IMR-90 (cell line): ENCODE measurements at regions not wholly inside any gene's neighbourhood (a gene's known extent, or its start where the extent isn't known, plus 50 kb on each side); places are given as distances from the start of the nearest gene placed in this dataset.

ENCODE experiments used
- ATAC-seq: fragments of 200-7000 bp; cut with Tn5 transposase; 2 replicates; pipeline ENCODE4 v1.9.1; 2020; ENCODE audit warnings: low read depth, mild to moderate bottlenecking, moderate library complexity
- BruUV-seq: library from RNA; stranded (reverse); fragments of 400-500 nt; replicated peaks from 2 replicates; lab custom pipeline; 2021; lab: Mats Ljungman, UMichigan
- CTCF ChIA-PET: fragments of 300-600 bp; formaldehyde crosslinking; extraction: SDS; loops from one replicate; lab custom pipeline; 2021; ENCODE audit warnings: antibody characterized with exemption; lab: Yijun Ruan, JAX
- POLR2A ChIA-PET: fragments of 300-600 bp; sonication (Branson Sonifier 250); formaldehyde crosslinking; loops from one replicate; lab custom pipeline; 2022; ENCODE audit warnings: antibody characterized with exemption; ENCODE audit not compliant: unreplicated experiment; lab: Charles Lee
- DNase-seq: peaks from one replicate; pipeline ENCODE4 v3.0.0; 2013
- H2AFZ ChIP-seq: replicated peaks from 2 replicates; pipeline ENCODE3; 2013; ENCODE audit warnings: low read length, mild to moderate bottlenecking; ENCODE audit not compliant: poor library complexity
- H2AK5ac ChIP-seq: 2 replicates; pipeline ENCODE4 v1.6.1; 2013; ENCODE audit warnings: low read depth, low read length, inconsistent platforms
- H2AK9ac ChIP-seq: replicated peaks from 2 replicates; pipeline ENCODE3; 2013; ENCODE audit warnings: mild to moderate bottlenecking, low read depth, low read length, moderate library complexity; ENCODE audit not compliant: poor library complexity
- H2BK120ac ChIP-seq: 2 replicates; pipeline ENCODE4 v1.6.1; 2013; ENCODE audit warnings: low read depth, low read length, inconsistent platforms
- H2BK15ac ChIP-seq: 3 replicates; pipeline ENCODE4 v1.6.1; 2013; ENCODE audit warnings: low read depth, low read length, inconsistent platforms
- H2BK20ac ChIP-seq: 2 replicates; pipeline ENCODE4 v1.6.1; 2013; ENCODE audit warnings: low read depth, mild to moderate bottlenecking, inconsistent platforms, low read length, moderate library complexity
- H2BK5ac ChIP-seq: 2 replicates; pipeline ENCODE4 v1.6.1; 2013; ENCODE audit warnings: mild to moderate bottlenecking, low read depth, low read length, inconsistent platforms; ENCODE audit not compliant: poor library complexity, severe bottlenecking
- H3K14ac ChIP-seq: replicated peaks from 2 replicates; pipeline ENCODE4 v1.6.1; 2013; ENCODE audit warnings: low read depth, low read length, inconsistent platforms
- H3K18ac ChIP-seq: 2 replicates; pipeline ENCODE4 v1.6.1; 2013; ENCODE audit warnings: low read depth, low read length, control low read depth
- H3K23ac ChIP-seq: 2 replicates; pipeline ENCODE4 v1.6.1; 2013; ENCODE audit warnings: low read depth, low read length, inconsistent platforms
- H3K27ac ChIP-seq: 2 replicates; pipeline ENCODE4 v1.5.1; 2013; ENCODE audit warnings: mild to moderate bottlenecking, control low read depth, low read length; ENCODE audit not compliant: insufficient read depth
- H3K27me3 ChIP-seq: 2 replicates; pipeline ENCODE4 v1.6.1; 2013; ENCODE audit warnings: low read length; ENCODE audit not compliant: control insufficient read depth, insufficient read depth
- H3K36me3 ChIP-seq: 2 replicates; pipeline ENCODE4 v1.6.1; 2013; ENCODE audit warnings: low read length, mixed read lengths; ENCODE audit not compliant: control insufficient read depth, insufficient read depth
- H3K4ac ChIP-seq: 2 replicates; pipeline ENCODE4 v1.6.1; 2013; ENCODE audit warnings: low read depth, low read length, inconsistent platforms
- H3K4me1 ChIP-seq: 2 replicates; pipeline ENCODE4 v1.6.1; 2013; ENCODE audit warnings: low read length, mixed read lengths; ENCODE audit not compliant: control insufficient read depth, insufficient read depth
- H3K4me2 ChIP-seq: 2 replicates; pipeline ENCODE4 v1.6.1; 2013; ENCODE audit warnings: low read depth, mild to moderate bottlenecking, control low read depth, low read length, moderate library complexity
- H3K4me3 ChIP-seq: 2 replicates; pipeline ENCODE4 v1.5.1; 2013; ENCODE audit warnings: low read depth, mild to moderate bottlenecking, control low read depth, low read length, moderate library complexity; ENCODE audit not compliant: insufficient read depth
- H3K56ac ChIP-seq: 2 replicates; pipeline ENCODE4 v1.6.1; 2013; ENCODE audit warnings: low read length, inconsistent platforms; ENCODE audit not compliant: insufficient read depth; ENCODE audit errors: extremely low read depth
- H3K79me1 ChIP-seq, 2 experiments: 2 replicates each; pipeline ENCODE4 v1.6.1; 2013; ENCODE audit warnings: low read length in 2 of 2, inconsistent platforms in 1 of 2, low read depth in 1 of 2
- H3K9ac ChIP-seq: 2 replicates; pipeline ENCODE4 v1.6.1; 2013; ENCODE audit warnings: low read depth, low read length, control low read depth
- H3K9me1 ChIP-seq: 2 replicates; pipeline ENCODE4 v1.6.1; 2013; ENCODE audit warnings: low read length, inconsistent platforms; ENCODE audit not compliant: insufficient read depth
- H3K9me3 ChIP-seq: 2 replicates; pipeline ENCODE4 v1.6.1; 2013; ENCODE audit warnings: low read length; ENCODE audit not compliant: control insufficient read depth, insufficient read depth
- H4K20me1 ChIP-seq: 2 replicates; pipeline ENCODE4 v1.6.1; 2013; ENCODE audit warnings: low read length, inconsistent platforms; ENCODE audit not compliant: insufficient read depth
- H4K5ac ChIP-seq: 2 replicates; pipeline ENCODE4 v1.6.1; 2013; ENCODE audit warnings: mild to moderate bottlenecking, low read depth, low read length, control low read depth
- H4K8ac ChIP-seq, 2 experiments: 2 replicates each; pipeline ENCODE4 v1.6.1; 2013; ENCODE audit warnings: low read depth in 2 of 2, low read length in 2 of 2, control low read depth in 1 of 2, inconsistent platforms in 1 of 2
- H4K91ac ChIP-seq: 2 replicates; pipeline ENCODE4 v1.6.1; 2013; ENCODE audit warnings: low read depth, low read length, inconsistent platforms; ENCODE audit not compliant: insufficient read depth
- RAD21 ChIP-seq: IDR thresholded peaks from 2 replicates; pipeline ENCODE4 v1.6.1; 2012; ENCODE audit warnings: low read length, improper control_type of control experiment
- WGBS, 2 experiments: methylation state at CpG; one replicate each; pipeline versions ENCODE4 v1.1.5 to v1.1.7; 2013; ENCODE audit warnings: missing lambda C conversion rate in 2 of 2; ENCODE audit not compliant: insufficient read length in 1 of 2; ENCODE audit errors: extremely low coverage in 2 of 2; 5-methylcytosine and 5-hydroxymethylcytosine counted together
- dilution Hi-C: fragments of 300-500 bp; cut with HindIII; formaldehyde crosslinking; loops from one replicate; pipeline ENCODE4 v1.14.3; 2018; ENCODE audit warnings: low sequenced_read_pairs; ENCODE audit not compliant: unreplicated experiment
- in situ Hi-C: fragments of 300-500 bp; cut with MboI; formaldehyde crosslinking; loops from 3 replicates; pipeline ENCODE4 v1.14.3; 2019; ENCODE audit warnings: low sequenced_read_pairs, inconsistent platforms, mixed read lengths
- intact Hi-C: fragments of 100-400 bp; cut with micrococcal nuclease; formaldehyde crosslinking; loops from 2 replicates; pipeline ENCODE4 v1.10.0; 2022
- TF ChIP-seq, protein P1 (sequence below): conservative IDR thresholded peaks from 2 replicates; pipeline ENCODE4 v1.5.1; 2012; ENCODE audit warnings: mild to moderate bottlenecking, low read depth, low read length, improper control_type of control experiment

DNA sequence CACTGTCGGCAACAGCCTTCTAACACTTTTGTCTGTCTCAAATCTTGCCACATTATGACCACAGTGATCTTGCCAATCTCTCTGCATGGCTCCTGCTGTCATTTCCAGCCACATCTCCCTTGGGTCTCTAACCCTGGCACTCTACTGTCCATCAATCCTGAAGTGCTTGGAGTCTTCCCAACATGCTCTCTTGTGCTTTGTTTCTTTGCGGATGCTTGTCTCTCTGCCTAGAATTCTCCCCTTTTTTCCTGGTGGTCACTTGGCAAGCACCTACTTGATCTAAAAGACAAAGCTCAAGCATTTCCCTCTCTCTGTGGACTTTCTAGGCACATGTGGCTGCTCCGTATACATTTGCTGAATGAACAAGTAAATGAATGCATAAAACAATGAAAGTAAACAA lies 290.7 kb upstream of the MAP3K7 start:
- DNase-seq (no peak), ATAC-seq (no peak)
- Histone ChIP-seq H2AK9ac (no peak overlapping the region), H3K4me3 (no peak overlapping the region), H4K8ac (no peak overlapping the region), H3K4ac (no peak overlapping the region), H3K23ac (no peak overlapping the region), H3K4me2 (no peak overlapping the region), H2BK20ac (no peak overlapping the region), H3K27ac (no peak overlapping the region), H3K9ac (no peak overlapping the region), H3K9me3 (no peaks in the 10 kb centered on the region), H3K18ac (no peak overlapping the region), H3K27me3 (no peaks in the 10 kb centered on the region), H3K79me1 (no peaks in the 10 kb centered on the region), H3K56ac (no peak overlapping the region), H2BK15ac (no peak overlapping the region), H4K5ac (no peak overlapping the region), H4K91ac (no peak overlapping the region), H3K9me1 (no peaks in the 10 kb centered on the region), H2AFZ (no peak overlapping the region), H3K4me1 (no peaks in the 10 kb centered on the region), H2BK5ac (no peak overlapping the region), H4K20me1 (no peaks in the 10 kb centered on the region), H2AK5ac (no peak overlapping the region), H3K36me3 (no peaks in the 10 kb centered on the region), H2BK120ac (no peak overlapping the region), H3K14ac (no peak overlapping the region)
- ChIA-PET POLR2A (no interaction called here), CTCF (no interaction called here)
- intact Hi-C loops (no loop called here), dilution Hi-C loops (no loop called here), in situ Hi-C loops (no loop called here)
- whole genome bisulfite sequencing, 2 experiments: 75% methylated on average over 2 of the region's 3 CpGs; no CpG with 5 or more reads in 1 of the 2 experiments
- no peak for TF ChIP-seq RAD21
- TF ChIP-seq, protein P1, sequence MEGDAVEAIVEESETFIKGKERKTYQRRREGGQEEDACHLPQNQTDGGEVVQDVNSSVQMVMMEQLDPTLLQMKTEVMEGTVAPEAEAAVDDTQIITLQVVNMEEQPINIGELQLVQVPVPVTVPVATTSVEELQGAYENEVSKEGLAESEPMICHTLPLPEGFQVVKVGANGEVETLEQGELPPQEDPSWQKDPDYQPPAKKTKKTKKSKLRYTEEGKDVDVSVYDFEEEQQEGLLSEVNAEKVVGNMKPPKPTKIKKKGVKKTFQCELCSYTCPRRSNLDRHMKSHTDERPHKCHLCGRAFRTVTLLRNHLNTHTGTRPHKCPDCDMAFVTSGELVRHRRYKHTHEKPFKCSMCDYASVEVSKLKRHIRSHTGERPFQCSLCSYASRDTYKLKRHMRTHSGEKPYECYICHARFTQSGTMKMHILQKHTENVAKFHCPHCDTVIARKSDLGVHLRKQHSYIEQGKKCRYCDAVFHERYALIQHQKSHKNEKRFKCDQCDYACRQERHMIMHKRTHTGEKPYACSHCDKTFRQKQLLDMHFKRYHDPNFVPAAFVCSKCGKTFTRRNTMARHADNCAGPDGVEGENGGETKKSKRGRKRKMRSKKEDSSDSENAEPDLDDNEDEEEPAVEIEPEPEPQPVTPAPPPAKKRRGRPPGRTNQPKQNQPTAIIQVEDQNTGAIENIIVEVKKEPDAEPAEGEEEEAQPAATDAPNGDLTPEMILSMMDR: no peak
- BruUV-seq: no TSS peak
